ENCODE measurements at regions not wholly inside any gene's neighbourhood (a gene's known extent, or its start where the extent isn't known, plus 50 kb on each side); places are given as distances from the start of the nearest gene placed in this dataset.

GRCh38 chr7:79882922-79883321 lies 251.7 kb upstream of the GNAI1 start:
- Mint-ChIP-seq H3K9me3 (no peaks in the 10 kb centered on the region), H3K4me3 (no peak overlapping the region), H3K27ac (no peak overlapping the region), H3K4me1 (peaks cover 1% of the 10 kb centered on the region), H3K36me3 (no peaks in the 10 kb centered on the region), H3K27me3 (no peaks in the 10 kb centered on the region)
- DNase-seq, result no peak

- Mint-ChIP-seq H3K4me3 (no peak overlapping the region), H3K36me3 (no peaks in the 10 kb centered on the region), H3K27me3 (no peaks in the 10 kb centered on the region), H3K27ac (no peak overlapping the region), H3K4me1 (no peaks in the 10 kb centered on the region), H3K9me3 (no peaks in the 10 kb centered on the region)
- no peak for DNase-seq
Measured at GRCh38 chr7:79880312-79880711, 254.3 kb upstream of the GNAI1 start.

- no peak for DNase-seq
- Mint-ChIP-seq H3K4me1 (no peaks in the 10 kb centered on the region), H3K36me3 (no peaks in the 10 kb centered on the region), H3K27me3 (no peaks in the 10 kb centered on the region), H3K4me3 (no peak overlapping the region), H3K9me3 (no peaks in the 10 kb centered on the region), H3K27ac (no peak overlapping the region)
Measured at GRCh38 chr7:79877874-79878465, 256.7 kb upstream of the GNAI1 start.

DNA sequence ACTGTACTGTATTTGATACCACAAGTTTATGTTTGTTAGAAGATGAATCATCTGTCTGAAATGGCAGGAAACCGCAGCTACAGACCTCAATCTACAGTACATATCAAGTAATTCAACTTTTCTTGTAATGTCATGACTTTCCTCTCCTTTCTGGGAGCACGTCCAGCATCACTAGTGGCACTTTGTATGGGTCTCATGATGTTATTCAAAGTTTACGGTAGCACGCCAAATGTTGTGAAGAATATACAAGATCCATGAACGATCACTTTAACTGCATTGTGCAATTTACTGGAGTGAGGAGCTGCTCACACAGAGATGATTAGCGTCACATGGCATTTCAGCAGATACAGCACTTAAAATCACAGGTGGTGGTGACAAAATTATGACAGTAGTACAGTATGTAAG lies 257.8 kb upstream of the GNAI1 start:
- H3K27ac Mint-ChIP-seq, result no peak overlapping the region
- H3K36me3 Mint-ChIP-seq, result no peaks in the 10 kb centered on the region
- no peak overlapping the region for H3K4me3 Mint-ChIP-seq
- no peaks in the 10 kb centered on the region for H3K27me3 Mint-ChIP-seq
- H3K9me3 Mint-ChIP-seq, result no peaks in the 10 kb centered on the region
- H3K4me1 Mint-ChIP-seq, result no peaks in the 10 kb centered on the region
- DNase-seq, result no peak

DNA sequence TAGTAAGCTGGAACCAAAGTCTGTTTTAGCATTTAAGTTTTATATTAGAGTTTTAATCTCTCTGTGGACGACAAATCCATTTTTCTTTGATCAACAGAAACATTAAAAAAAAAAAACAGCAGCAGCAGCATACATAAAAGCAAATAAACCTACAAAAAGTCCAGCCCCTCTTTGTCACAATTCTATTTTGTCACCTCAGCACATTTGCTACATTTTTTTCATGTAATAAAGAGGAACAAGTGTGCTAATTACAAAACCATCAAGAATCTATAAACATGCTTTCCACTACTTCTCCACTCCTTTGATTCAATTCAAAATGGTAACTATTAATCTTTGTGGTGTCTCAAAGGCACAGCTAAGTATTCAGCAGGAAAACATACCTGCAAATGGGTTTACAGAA lies 259.8 kb upstream of the GNAI1 start:
- H3K4me3 Mint-ChIP-seq, result no peak overlapping the region
- no peak for DNase-seq
- no peaks in the 10 kb centered on the region for H3K27me3 Mint-ChIP-seq
- H3K9me3 Mint-ChIP-seq, result no peaks in the 10 kb centered on the region
- H3K36me3 Mint-ChIP-seq, result no peaks in the 10 kb centered on the region
- no peak overlapping the region for H3K27ac Mint-ChIP-seq
- H3K4me1 Mint-ChIP-seq, result no peaks in the 10 kb centered on the region

- no peak for DNase-seq
Measured at GRCh38 chr7:79872176-79872575, 262.5 kb upstream of the GNAI1 start.

GRCh38 chr7:79868010-79868409 lies 266.6 kb upstream of the GNAI1 start:
- no peaks in the 10 kb centered on the region for H3K9me3 Mint-ChIP-seq
- no peak for DNase-seq
- H3K36me3 Mint-ChIP-seq, result no peaks in the 10 kb centered on the region
- no peak overlapping the region for H3K4me3 Mint-ChIP-seq
- H3K27me3 Mint-ChIP-seq, result no peaks in the 10 kb centered on the region
- H3K27ac Mint-ChIP-seq, result no peak overlapping the region
- H3K4me1 Mint-ChIP-seq, result peaks cover 3% of the 10 kb centered on the region

More at GRCh38 chr7:79872176-79872575, 262.5 kb upstream of the GNAI1 start:
- peaks cover 3% of the 10 kb centered on the region for H3K4me1 Mint-ChIP-seq
- H3K27ac Mint-ChIP-seq, result no peak overlapping the region
- no peak overlapping the region for H3K4me3 Mint-ChIP-seq
- no peaks in the 10 kb centered on the region for H3K9me3 Mint-ChIP-seq
- H3K27me3 Mint-ChIP-seq, result no peaks in the 10 kb centered on the region
- no peaks in the 10 kb centered on the region for H3K36me3 Mint-ChIP-seq

GRCh38 chr7:79862447-79863210 lies 272.0 kb upstream of the GNAI1 start:
- Mint-ChIP-seq H3K36me3 (no peaks in the 10 kb centered on the region), H3K4me1 (no peaks in the 10 kb centered on the region), H3K27ac (no peak overlapping the region), H3K27me3 (no peaks in the 10 kb centered on the region), H3K9me3 (no peaks in the 10 kb centered on the region), H3K4me3 (no peak overlapping the region)
- no peak for DNase-seq

- Mint-ChIP-seq H3K9me3 (no peaks in the 10 kb centered on the region), H3K27me3 (no peaks in the 10 kb centered on the region), H3K36me3 (no peaks in the 10 kb centered on the region), H3K27ac (no peak overlapping the region), H3K4me1 (no peaks in the 10 kb centered on the region), H3K4me3 (no peak overlapping the region)
- DNase-seq, result no peak
Measured at GRCh38 chr7:79855172-79855571, 279.5 kb upstream of the GNAI1 start.

- Mint-ChIP-seq H3K36me3 (no peaks in the 10 kb centered on the region), H3K27ac (no peak overlapping the region), H3K4me3 (no peak overlapping the region), H3K9me3 (no peaks in the 10 kb centered on the region), H3K27me3 (no peaks in the 10 kb centered on the region), H3K4me1 (no peaks in the 10 kb centered on the region)
- no peak for DNase-seq
Measured at GRCh38 chr7:79854621-79855020, 280.0 kb upstream of the GNAI1 start.

DNA sequence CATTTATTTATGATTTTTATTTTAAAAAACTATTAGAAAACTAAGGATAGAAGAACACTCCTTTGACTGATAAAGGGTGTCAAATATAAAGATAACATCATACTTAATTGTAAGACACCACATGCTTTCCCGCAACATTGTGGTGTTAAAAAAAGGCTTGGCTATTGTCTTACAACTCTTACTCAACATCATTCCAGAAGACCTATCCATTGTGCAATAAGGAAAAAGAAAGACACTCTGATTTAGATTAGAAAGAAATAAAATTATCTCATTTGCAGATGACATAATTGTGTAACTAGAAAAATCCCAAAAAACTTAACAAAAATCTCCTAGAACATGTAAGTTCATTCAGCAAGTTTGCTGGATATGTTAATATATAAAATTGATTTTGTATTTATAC lies 296.7 kb upstream of the GNAI1 start:
- no peak overlapping the region for H3K27ac Mint-ChIP-seq
- H3K4me1 Mint-ChIP-seq, result no peaks in the 10 kb centered on the region
- DNase-seq, result no peak
- H3K27me3 Mint-ChIP-seq, result no peaks in the 10 kb centered on the region
- no peak overlapping the region for H3K4me3 Mint-ChIP-seq
- H3K36me3 Mint-ChIP-seq, result no peaks in the 10 kb centered on the region
- H3K9me3 Mint-ChIP-seq, result peaks cover 1% of the 10 kb centered on the region

GRCh38 chr7:79833616-79834015 lies 301.0 kb upstream of the GNAI1 start:
- Mint-ChIP-seq H3K27me3 (no peaks in the 10 kb centered on the region), H3K9me3 (peaks cover 1% of the 10 kb centered on the region), H3K4me1 (no peaks in the 10 kb centered on the region), H3K27ac (no peak overlapping the region), H3K4me3 (no peak overlapping the region), H3K36me3 (no peaks in the 10 kb centered on the region)
- DNase-seq, result no peak

- no peaks in the 10 kb centered on the region for H3K36me3 Mint-ChIP-seq
- H3K4me1 Mint-ChIP-seq, result no peaks in the 10 kb centered on the region
- no peak overlapping the region for H3K27ac Mint-ChIP-seq
- no peaks in the 10 kb centered on the region for H3K9me3 Mint-ChIP-seq
- no peak for DNase-seq
- H3K4me3 Mint-ChIP-seq, result no peak overlapping the region
- no peaks in the 10 kb centered on the region for H3K27me3 Mint-ChIP-seq
Measured at GRCh38 chr7:79828866-79829265, 305.8 kb upstream of the GNAI1 start.

DNA sequence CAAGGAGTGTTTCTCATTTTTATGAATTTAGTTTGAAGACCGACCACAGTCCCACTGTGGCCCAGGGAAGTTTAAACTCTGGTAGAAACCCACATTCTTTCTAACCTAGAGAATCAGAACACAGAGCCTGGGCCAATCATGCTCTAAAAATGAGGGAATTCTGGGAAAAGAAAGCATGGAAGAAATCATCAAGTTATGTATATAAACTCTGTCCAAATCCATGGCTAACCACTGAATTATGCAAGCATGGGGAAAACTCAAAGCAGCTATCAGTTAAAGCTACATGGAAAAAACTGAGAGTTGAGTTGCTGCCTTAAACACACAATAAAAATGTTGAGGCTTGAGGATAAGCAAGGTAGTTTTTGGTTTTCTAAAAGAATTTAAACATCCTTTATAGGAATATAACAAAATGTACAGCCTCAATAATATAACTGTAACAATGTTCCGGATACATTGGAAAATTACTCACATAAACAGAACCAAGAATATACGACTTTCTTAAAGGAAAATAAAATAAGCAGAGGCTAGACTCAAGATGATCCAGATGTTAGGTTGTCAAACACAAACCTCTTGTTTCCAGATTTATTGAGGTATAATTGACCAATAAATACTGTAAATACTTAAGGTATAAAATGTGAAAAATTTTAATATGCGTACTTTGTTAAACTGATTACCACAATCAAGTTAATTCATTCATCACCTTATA lies 311.2 kb upstream of the GNAI1 start:
- H3K4me3 Mint-ChIP-seq, result no peak overlapping the region
- H3K36me3 Mint-ChIP-seq, result no peaks in the 10 kb centered on the region
- H3K4me1 Mint-ChIP-seq, result no peaks in the 10 kb centered on the region
- H3K27me3 Mint-ChIP-seq, result no peaks in the 10 kb centered on the region
- no peaks in the 10 kb centered on the region for H3K9me3 Mint-ChIP-seq
- no peak overlapping the region for H3K27ac Mint-ChIP-seq
- no peak for DNase-seq

DNA sequence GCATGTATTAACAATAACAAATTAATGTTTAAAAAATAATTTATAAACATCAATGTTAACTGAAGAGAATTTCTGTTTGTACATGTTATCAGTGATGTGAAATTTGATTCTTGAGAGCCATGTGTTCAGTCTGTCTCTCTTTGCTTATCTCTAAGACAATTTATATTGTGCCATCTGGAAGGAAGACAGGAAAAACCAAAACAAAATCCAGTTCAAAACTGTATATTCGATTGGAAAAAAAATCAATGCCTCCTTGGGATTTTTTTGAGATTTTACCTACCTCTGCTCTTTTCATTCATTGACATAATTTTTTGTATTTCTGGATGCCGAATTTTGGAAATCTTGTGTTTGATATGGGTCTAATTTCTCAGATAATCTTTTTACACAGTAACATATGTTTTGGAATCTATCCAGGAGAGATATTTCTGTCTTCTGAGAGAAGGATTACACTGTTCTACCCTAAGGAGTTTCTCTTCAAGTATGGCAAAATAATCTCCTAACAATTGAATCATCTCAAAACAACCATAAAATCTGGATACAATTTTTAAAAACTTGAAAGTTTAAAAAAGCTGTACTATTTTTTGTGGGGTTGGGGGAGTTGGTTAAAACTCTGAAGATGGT lies 311.9 kb upstream of the GNAI1 start:
- Mint-ChIP-seq H3K9me3 (no peaks in the 10 kb centered on the region), H3K4me1 (no peaks in the 10 kb centered on the region), H3K27me3 (no peaks in the 10 kb centered on the region), H3K4me3 (no peak overlapping the region), H3K36me3 (no peaks in the 10 kb centered on the region), H3K27ac (no peak overlapping the region)
- DNase-seq, result no peak

Data from activated naive CD8-positive, alpha-beta T cell treated with anti-CD3 and anti-CD28 coated beads for 36 hours (primary cell).